ENCODE measurements at regions not wholly inside any gene's neighbourhood (a gene's known extent, or its start where the extent isn't known, plus 50 kb on each side); places are given as distances from the start of the nearest gene placed in this dataset.

DNA sequence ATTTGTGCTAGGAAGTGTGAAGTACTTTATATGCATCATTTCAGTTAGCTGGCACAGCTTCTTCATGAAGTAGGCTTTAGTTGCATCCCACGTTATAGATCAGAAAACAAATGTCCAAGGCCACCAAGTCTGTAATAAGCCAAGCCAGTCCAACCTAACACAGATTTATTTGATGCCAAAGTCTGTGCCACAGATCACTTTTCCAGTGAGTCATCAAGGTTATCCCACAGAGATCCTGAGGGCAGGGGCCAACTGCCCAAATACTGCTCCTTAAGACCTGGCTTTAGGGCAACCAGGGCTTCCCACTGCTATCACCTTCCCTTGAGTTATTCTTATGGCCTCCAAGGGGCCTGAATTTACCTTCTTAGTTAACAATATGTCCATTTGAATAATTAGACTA, 1340.4 kb downstream of the XPNPEP1 start:
- TF ChIP-seq, protein P1, sequence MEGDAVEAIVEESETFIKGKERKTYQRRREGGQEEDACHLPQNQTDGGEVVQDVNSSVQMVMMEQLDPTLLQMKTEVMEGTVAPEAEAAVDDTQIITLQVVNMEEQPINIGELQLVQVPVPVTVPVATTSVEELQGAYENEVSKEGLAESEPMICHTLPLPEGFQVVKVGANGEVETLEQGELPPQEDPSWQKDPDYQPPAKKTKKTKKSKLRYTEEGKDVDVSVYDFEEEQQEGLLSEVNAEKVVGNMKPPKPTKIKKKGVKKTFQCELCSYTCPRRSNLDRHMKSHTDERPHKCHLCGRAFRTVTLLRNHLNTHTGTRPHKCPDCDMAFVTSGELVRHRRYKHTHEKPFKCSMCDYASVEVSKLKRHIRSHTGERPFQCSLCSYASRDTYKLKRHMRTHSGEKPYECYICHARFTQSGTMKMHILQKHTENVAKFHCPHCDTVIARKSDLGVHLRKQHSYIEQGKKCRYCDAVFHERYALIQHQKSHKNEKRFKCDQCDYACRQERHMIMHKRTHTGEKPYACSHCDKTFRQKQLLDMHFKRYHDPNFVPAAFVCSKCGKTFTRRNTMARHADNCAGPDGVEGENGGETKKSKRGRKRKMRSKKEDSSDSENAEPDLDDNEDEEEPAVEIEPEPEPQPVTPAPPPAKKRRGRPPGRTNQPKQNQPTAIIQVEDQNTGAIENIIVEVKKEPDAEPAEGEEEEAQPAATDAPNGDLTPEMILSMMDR (IDR thresholded peaks at IDR 0.05; ENCODE audit: insufficient read depth, low read length, poor library complexity, severe bottlenecking), result no peak
- TF ChIP-seq EZH2phosphoT487 (conservative IDR thresholded peaks at IDR 0.05; ENCODE audit: low read length), result no peak
